GM12864 (cell line): ENCODE measurements at regions not wholly inside any gene's neighbourhood (a gene's known extent, or its start where the extent isn't known, plus 50 kb on each side); places are given as distances from the start of the nearest gene placed in this dataset.

ENCODE experiments used
- DNase-seq: peaks from one replicate; pipeline ENCODE4 v3.0.0-alpha.2; 2011; ENCODE audit warnings: low read depth
- H3K4me3 ChIP-seq: 2 replicates; pipeline ENCODE4 v1.5.1; 2011; ENCODE audit warnings: mild to moderate bottlenecking, low read depth, low read length, control low read depth
- TF ChIP-seq, protein P1 (sequence below): IDR thresholded peaks from 2 replicates; pipeline ENCODE4 v1.5.1; 2011; ENCODE audit warnings: low read depth, mild to moderate bottlenecking, moderate library complexity, low read length, control low read depth, inconsistent platforms; ENCODE audit errors: missing control alignments

- TF ChIP-seq, protein P1, sequence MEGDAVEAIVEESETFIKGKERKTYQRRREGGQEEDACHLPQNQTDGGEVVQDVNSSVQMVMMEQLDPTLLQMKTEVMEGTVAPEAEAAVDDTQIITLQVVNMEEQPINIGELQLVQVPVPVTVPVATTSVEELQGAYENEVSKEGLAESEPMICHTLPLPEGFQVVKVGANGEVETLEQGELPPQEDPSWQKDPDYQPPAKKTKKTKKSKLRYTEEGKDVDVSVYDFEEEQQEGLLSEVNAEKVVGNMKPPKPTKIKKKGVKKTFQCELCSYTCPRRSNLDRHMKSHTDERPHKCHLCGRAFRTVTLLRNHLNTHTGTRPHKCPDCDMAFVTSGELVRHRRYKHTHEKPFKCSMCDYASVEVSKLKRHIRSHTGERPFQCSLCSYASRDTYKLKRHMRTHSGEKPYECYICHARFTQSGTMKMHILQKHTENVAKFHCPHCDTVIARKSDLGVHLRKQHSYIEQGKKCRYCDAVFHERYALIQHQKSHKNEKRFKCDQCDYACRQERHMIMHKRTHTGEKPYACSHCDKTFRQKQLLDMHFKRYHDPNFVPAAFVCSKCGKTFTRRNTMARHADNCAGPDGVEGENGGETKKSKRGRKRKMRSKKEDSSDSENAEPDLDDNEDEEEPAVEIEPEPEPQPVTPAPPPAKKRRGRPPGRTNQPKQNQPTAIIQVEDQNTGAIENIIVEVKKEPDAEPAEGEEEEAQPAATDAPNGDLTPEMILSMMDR = peak; percentile 21
- H3K4me3 ChIP-seq = no peak overlapping the region
- DNase-seq = no peak
Observed at GRCh38 chr10:29926693-29927048, 132.7 kb downstream of the JCAD start.

GRCh38 chr10:29925771-29926692 is 133.4 kb downstream of the JCAD start:
- TF ChIP-seq, protein P1 = no peak
- DNase-seq = no peak

GRCh38 chr10:29924436-29924835 is 134.9 kb downstream of the JCAD start:
- H3K4me3 ChIP-seq = no peak overlapping the region
- TF ChIP-seq, protein P1 = no peak
- no peak for DNase-seq

More at GRCh38 chr10:29925771-29926692, 133.4 kb downstream of the JCAD start:
- H3K4me3 ChIP-seq = no peak overlapping the region

DNA sequence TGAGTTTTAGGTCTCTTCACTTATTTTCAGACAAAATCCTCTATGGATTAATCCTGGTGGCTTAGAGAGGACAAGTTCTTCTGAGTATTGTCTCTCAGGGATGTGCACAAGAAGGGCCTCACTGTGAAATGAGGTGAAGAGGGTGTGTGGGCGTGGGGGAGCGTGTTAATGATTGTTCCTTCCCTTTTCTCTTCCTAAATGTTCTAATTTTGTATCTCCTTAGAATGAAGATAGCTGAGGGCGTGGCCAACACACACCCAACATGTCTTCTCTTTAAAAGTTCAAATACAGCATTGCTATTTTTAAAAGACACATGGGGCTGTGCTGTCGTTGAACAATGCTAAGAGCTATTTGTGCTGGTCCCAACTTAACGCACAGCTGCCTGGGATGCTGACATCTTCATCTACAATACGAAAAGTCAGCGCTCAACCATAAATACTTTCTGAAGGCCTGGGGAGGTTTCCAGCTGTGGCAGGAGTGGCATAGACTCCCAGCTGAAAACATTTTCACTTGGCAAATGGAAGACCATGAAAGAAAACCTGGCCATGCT is 135.9 kb downstream of the JCAD start:
- TF ChIP-seq, protein P1 = no peak

DNA sequence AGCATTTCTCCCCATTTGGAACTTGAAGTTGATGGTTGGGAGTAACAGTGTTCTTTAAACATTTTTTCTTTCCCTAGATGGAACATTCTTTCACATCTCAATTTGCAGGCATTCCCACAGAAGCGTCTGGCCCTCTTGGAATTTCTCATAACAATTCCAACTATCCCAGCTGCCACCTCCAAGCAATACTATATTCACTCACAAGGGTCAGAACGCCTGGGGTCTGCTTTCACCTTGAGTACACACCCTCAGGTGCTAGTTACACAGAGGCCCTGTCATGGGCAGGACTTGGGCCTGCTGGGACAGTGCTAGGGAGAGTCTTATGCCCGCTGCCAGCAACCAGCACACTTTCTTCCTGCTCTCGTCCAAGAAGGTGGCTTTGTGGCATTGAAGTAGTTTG is 136.5 kb downstream of the JCAD start:
- DNase-seq = no peak
- H3K4me3 ChIP-seq = no peak overlapping the region
- TF ChIP-seq, protein P1 = no peak

More for the DNA sequence above, 135.9 kb downstream of the JCAD start:
- DNase-seq = no peak
- no peak overlapping the region for H3K4me3 ChIP-seq

DNA sequence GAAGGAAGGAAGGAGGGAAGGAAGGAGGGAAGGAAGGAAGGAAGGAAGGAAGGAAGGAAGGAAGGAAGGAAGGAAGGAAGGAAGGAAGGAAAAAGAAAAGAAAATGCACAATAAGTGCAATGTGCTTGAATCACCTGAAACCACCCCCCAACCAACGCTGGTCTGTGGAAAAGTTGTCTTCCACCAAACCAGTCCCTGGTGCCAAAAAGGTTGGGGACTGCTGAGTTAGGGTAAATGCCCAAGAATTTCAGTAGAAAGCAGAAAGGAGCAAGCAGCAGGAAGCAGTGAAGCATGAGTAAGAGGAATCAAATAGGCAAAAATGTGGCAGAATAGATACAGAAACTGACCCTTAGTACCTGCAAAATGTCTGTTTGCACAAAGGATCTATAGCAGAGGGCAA is 137.2 kb downstream of the JCAD start:
- TF ChIP-seq, protein P1 = no peak
- H3K4me3 ChIP-seq = no peak overlapping the region
- DNase-seq = no peak

DNA sequence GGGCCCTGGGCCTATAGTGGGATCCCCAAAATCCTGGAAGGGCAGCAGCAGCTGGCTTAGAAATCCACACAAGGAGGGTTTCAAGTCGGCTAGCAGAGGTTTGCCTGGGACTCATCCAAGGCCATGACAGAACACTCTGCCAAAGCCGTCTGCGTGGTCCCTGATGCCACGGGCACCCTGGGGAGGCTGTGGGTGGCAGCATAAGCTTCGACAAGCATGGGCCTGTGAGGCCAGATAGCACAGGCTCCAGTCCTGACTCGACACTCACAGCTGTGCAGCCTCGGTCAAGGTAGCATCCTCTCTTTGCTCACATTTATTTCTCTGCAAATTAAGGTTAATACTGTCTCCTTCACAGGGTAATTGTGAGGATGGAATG is 138.3 kb downstream of the JCAD start:
- no peak for DNase-seq
- no peak overlapping the region for H3K4me3 ChIP-seq
- TF ChIP-seq, protein P1 = no peak
